HS-5 (cell line): ENCODE measurements at regions not wholly inside any gene's neighbourhood (a gene's known extent, or its start where the extent isn't known, plus 50 kb on each side); places are given as distances from the start of the nearest gene placed in this dataset.
A peak's percentile ranks its signal among the peaks of the same experiment; 100 is the strongest.
"Not testable (repeated sequence)": the region's sequence is repeated elsewhere in the genome, so short reads cannot be mapped to it uniquely, and the experiment has no call there.

Experiments
- DNase-seq: peaks from one replicate; pipeline ENCODE4 v3.0.0-alpha.2; 2012; ENCODE audit warnings: low read depth

- not testable (repeated sequence) for DNase-seq
Observed at GRCh38 chr2:208800887-208801286, 394.3 kb downstream of the PTH2R start.

GRCh38 chr2:208807756-208808155 lies 401.2 kb downstream of the PTH2R start:
- DNase-seq, result no peak

- DNase-seq, result not testable (repeated sequence)
Observed at GRCh38 chr2:208811885-208812284, 405.3 kb downstream of the PTH2R start.

GRCh38 chr2:208819190-208819589 lies 412.6 kb downstream of the PTH2R start:
- no peak for DNase-seq

- peak; percentile 20 for DNase-seq
Observed at GRCh38 chr2:208820014-208820688, 413.6 kb downstream of the PTH2R start.

GRCh38 chr2:208827109-208827508 lies 420.5 kb downstream of the PTH2R start:
- DNase-seq, result no peak

- no peak for DNase-seq
Observed at GRCh38 chr2:208827549-208828221, 421.1 kb downstream of the PTH2R start.

- DNase-seq, result no peak
Observed at GRCh38 chr2:208830203-208830602, 423.6 kb downstream of the PTH2R start.

- no peak for DNase-seq
Observed at GRCh38 chr2:208847651-208848050, 441.1 kb downstream of the PTH2R start.

- DNase-seq, result no peak
Observed at GRCh38 chr2:208854717-208855116, 448.1 kb downstream of the PTH2R start.

- DNase-seq, result no peak
Observed at GRCh38 chr2:208867374-208867773, 460.8 kb downstream of the PTH2R start.

GRCh38 chr2:208872591-208872990 lies 466.0 kb downstream of the PTH2R start:
- DNase-seq, result peak; percentile 28

- DNase-seq, result peak; percentile 26
Observed at GRCh38 chr2:208879666-208880065, 473.1 kb downstream of the PTH2R start.

- no peak for DNase-seq
Observed at GRCh38 chr2:208880171-208880570, 473.6 kb downstream of the PTH2R start.

GRCh38 chr2:208890486-208890885 lies 483.9 kb downstream of the PTH2R start:
- no peak for DNase-seq

GRCh38 chr2:208892203-208892602 lies 485.6 kb downstream of the PTH2R start:
- DNase-seq, result no peak

GRCh38 chr2:208906330-208906729 lies 499.7 kb downstream of the PTH2R start:
- no peak for DNase-seq

- DNase-seq, result no peak
Observed at GRCh38 chr2:208915401-208915800, 508.4 kb upstream of the MAP2 start.

- no peak for DNase-seq
Observed at GRCh38 chr2:208916881-208917280, 507.0 kb upstream of the MAP2 start.

- DNase-seq, result not testable (repeated sequence)
Observed at GRCh38 chr2:208921358-208921757, 502.5 kb upstream of the MAP2 start.

- no peak for DNase-seq
Observed at GRCh38 chr2:208927867-208928266, 496.0 kb upstream of the MAP2 start.

GRCh38 chr2:208929139-208929864 lies 494.5 kb upstream of the MAP2 start:
- DNase-seq, result no peak

- no peak for DNase-seq
Observed at GRCh38 chr2:208929894-208930427, 493.9 kb upstream of the MAP2 start.
